Naive thymus-derived CD4-positive, alpha-beta T cell (primary cell): ENCODE measurements at regions not wholly inside any gene's neighbourhood (a gene's known extent, or its start where the extent isn't known, plus 50 kb on each side); places are given as distances from the start of the nearest gene placed in this dataset.

Source experiments
- ATAC-seq: fragments of 150-1000 bp; cut with Tn5 transposase; 2 replicates; pipeline ENCODE4 v1.10.0; 2021; ENCODE audit warnings: mild to moderate bottlenecking, moderate library complexity
- CTCF ChIA-PET: fragments of 350-600 bp; sonication (Branson Sonifier 250); formaldehyde crosslinking; loops from one replicate; lab custom pipeline; 2021; ENCODE audit warnings: antibody characterized with exemption; lab: Charles Lee
- POLR2A ChIA-PET: fragments of 350-600 bp; sonication (Branson Sonifier 250); formaldehyde crosslinking; loops from one replicate; lab custom pipeline; 2021; ENCODE audit warnings: antibody characterized with exemption, inconsistent platforms; lab: Charles Lee
- DNase-seq, 9 donors: peaks; one replicate each; pipeline versions ENCODE4 v3.0.0 to v3.0.0-alpha.2; 2020 to 2022; ENCODE audit warnings: mixed read lengths in 1 of 9
- H3K27ac ChIP-seq: one replicate; pipeline ENCODE4 v1.7.0; 2013; ENCODE audit warnings: mild to moderate bottlenecking, low read depth, low read length, moderate library complexity
- H3K27me3 ChIP-seq, 2 donors: one replicate each; pipeline ENCODE4 v1.7.0; 2013; ENCODE audit warnings: low read length in 2 of 2, mild to moderate bottlenecking in 2 of 2, moderate library complexity in 2 of 2; ENCODE audit not compliant: control insufficient read depth in 2 of 2, insufficient read depth in 2 of 2
- H3K36me3 ChIP-seq, 3 experiments: 1 replicate in 2 of 3; 2 replicates in 1 of 3; pipeline ENCODE4 v1.7.0; 2013; ENCODE audit warnings: low read length in 3 of 3, mild to moderate bottlenecking in 3 of 3, moderate library complexity in 1 of 3; ENCODE audit not compliant: insufficient read depth in 3 of 3, control insufficient read depth in 2 of 3
- H3K4me1 ChIP-seq, 2 donors: one replicate each; pipeline ENCODE4 v1.7.0; 2013; ENCODE audit warnings: low read length in 2 of 2, mild to moderate bottlenecking in 2 of 2, moderate library complexity in 1 of 2; ENCODE audit not compliant: control insufficient read depth in 2 of 2, insufficient read depth in 2 of 2
- H3K4me3 ChIP-seq: 2 replicates; pipeline ENCODE4 v1.7.0; 2013; ENCODE audit warnings: mild to moderate bottlenecking, low read length
- H3K9me3 ChIP-seq, 3 experiments: 1 replicate in 2 of 3; 2 replicates in 1 of 3; pipeline ENCODE4 v1.7.0; 2013; ENCODE audit warnings: low read length in 3 of 3; ENCODE audit not compliant: control insufficient read depth in 2 of 3
- H3K27ac Mint-ChIP-seq, 9 donors: one replicate each; pipeline ENCODE4 v1.8.0; 2020 to 2022; ENCODE audit warnings: mixed read lengths in 9 of 9, mild to moderate bottlenecking in 8 of 9, moderate library complexity in 5 of 9, inconsistent platforms in 2 of 9
- H3K27me3 Mint-ChIP-seq, 5 donors: one replicate each; pipeline ENCODE4 v1.8.0; 2021 to 2022; ENCODE audit warnings: mixed read lengths in 5 of 5, mild to moderate bottlenecking in 1 of 5
- H3K36me3 Mint-ChIP-seq, 5 donors: one replicate each; pipeline ENCODE4 v1.8.0; 2020 to 2022; ENCODE audit warnings: mixed read lengths in 5 of 5, mild to moderate bottlenecking in 3 of 5, inconsistent platforms in 1 of 5
- H3K4me1 Mint-ChIP-seq, 7 donors: one replicate each; pipeline ENCODE4 v1.8.0; 2020 to 2022; ENCODE audit warnings: mixed read lengths in 7 of 7, mild to moderate bottlenecking in 3 of 7, inconsistent platforms in 1 of 7
- H3K4me3 Mint-ChIP-seq, 10 donors: one replicate each; pipeline ENCODE4 v1.8.0; 2020 to 2022; ENCODE audit warnings: mild to moderate bottlenecking in 10 of 10, mixed read lengths in 10 of 10, moderate library complexity in 6 of 10, inconsistent platforms in 2 of 10
- H3K9me3 Mint-ChIP-seq, 11 donors: one replicate each; pipeline ENCODE4 v1.8.0; 2020 to 2022; ENCODE audit warnings: mixed read lengths in 11 of 11, mild to moderate bottlenecking in 4 of 11, inconsistent platforms in 1 of 11, moderate library complexity in 1 of 11
- intact Hi-C, 2 donors: fragments of 100-400 bp; cut with micrococcal nuclease; formaldehyde crosslinking; loops; one replicate each; pipeline ENCODE4 v1.15.1; 2023

DNA sequence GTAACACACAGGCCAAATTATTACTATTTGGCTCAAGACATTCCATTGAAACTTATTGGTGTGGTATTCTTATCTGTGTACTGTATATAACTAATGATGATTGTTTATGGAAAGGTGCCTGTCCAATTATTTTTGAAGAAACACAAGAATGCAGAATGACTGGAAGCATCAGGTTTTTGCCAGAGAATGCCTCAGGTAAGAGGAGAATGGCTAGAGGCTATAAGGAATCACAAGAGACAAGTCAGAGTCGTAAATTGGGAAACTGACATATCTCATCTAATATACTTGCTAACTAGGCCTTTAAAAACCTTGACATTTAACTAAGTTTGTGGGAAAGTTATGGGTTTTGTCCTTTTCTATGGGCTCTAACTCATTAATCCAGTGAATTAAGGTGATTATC lies 69.3 kb upstream of the TTC29 start:
- CTCF ChIA-PET: interaction anchor here (2.2 kb wide), 1 partner anchor 82 kb away, joined by 7 read pairs; no protein-coding TSS in a partner anchor
- POLR2A ChIA-PET: no interaction called here
- Mint-ChIP-seq H3K4me3 (no peak overlapping the region), H3K4me1 (no peaks in the 10 kb centered on the region), H3K27ac (no peak overlapping the region), H3K27me3 (peaks cover 0 to 5% (median 0%) of the 10 kb centered on the region in 5 donors), H3K9me3 (no peaks in the 10 kb centered on the region), H3K36me3 (no peaks in the 10 kb centered on the region)
- ATAC-seq (no peak), DNase-seq (no peak)
- Histone ChIP-seq H3K9me3 (no peaks in the 10 kb centered on the region), H3K4me1 (no peaks in the 10 kb centered on the region), H3K36me3 (no peaks in the 10 kb centered on the region), H3K27ac (no peak overlapping the region), H3K27me3 (no peaks in the 10 kb centered on the region), H3K4me3 (no peak overlapping the region)
- intact Hi-C loops: loop anchor here in 1 of 2 donors (5.0 kb wide), 2 partner anchors 673 to 852 kb away; no protein-coding TSS in a partner anchor

GRCh38 chr4:147015491-147015890 lies 69.8 kb upstream of the TTC29 start:
- Histone ChIP-seq H3K27me3 (no peaks in the 10 kb centered on the region), H3K4me3 (no peak overlapping the region), H3K27ac (no peak overlapping the region), H3K9me3 (no peaks in the 10 kb centered on the region), H3K4me1 (no peaks in the 10 kb centered on the region), H3K36me3 (no peaks in the 10 kb centered on the region)
- Mint-ChIP-seq H3K27me3 (peaks cover 0 to 5% (median 0%) of the 10 kb centered on the region in 5 donors), H3K4me3 (no peak overlapping the region), H3K36me3 (no peaks in the 10 kb centered on the region), H3K4me1 (no peaks in the 10 kb centered on the region), H3K9me3 (no peaks in the 10 kb centered on the region), H3K27ac (no peak overlapping the region)
- DNase-seq (no peak), ATAC-seq (no peak)
- CTCF ChIA-PET: interaction anchor here (2.2 kb wide), 1 partner anchor 82 kb away, joined by 7 read pairs; no protein-coding TSS in a partner anchor
- intact Hi-C loops: loop anchor here in 1 of 2 donors (5.0 kb wide), 2 partner anchors 673 to 852 kb away; no protein-coding TSS in a partner anchor
- POLR2A ChIA-PET: no interaction called here

- Mint-ChIP-seq H3K27ac (no peak overlapping the region), H3K36me3 (no peaks in the 10 kb centered on the region), H3K9me3 (no peaks in the 10 kb centered on the region), H3K4me3 (no peak overlapping the region), H3K4me1 (no peaks in the 10 kb centered on the region), H3K27me3 (peaks cover 0 to 5% (median 0%) of the 10 kb centered on the region in 5 donors)
- Histone ChIP-seq H3K4me3 (no peak overlapping the region), H3K27ac (no peak overlapping the region), H3K4me1 (no peaks in the 10 kb centered on the region), H3K9me3 (no peaks in the 10 kb centered on the region), H3K27me3 (no peaks in the 10 kb centered on the region), H3K36me3 (no peaks in the 10 kb centered on the region)
- DNase-seq (no peak), ATAC-seq (no peak)
- intact Hi-C loops: loop anchor here in 1 of 2 donors (5.0 kb wide), 2 partner anchors 675 to 850 kb away; no protein-coding TSS in a partner anchor
- POLR2A ChIA-PET: no interaction called here
- CTCF ChIA-PET: interaction anchor here (1.5 kb wide), 1 partner anchor 80 kb away, joined by 4 read pairs; no protein-coding TSS in a partner anchor
Measured at GRCh38 chr4:147017081-147017480, 71.4 kb upstream of the TTC29 start.

DNA sequence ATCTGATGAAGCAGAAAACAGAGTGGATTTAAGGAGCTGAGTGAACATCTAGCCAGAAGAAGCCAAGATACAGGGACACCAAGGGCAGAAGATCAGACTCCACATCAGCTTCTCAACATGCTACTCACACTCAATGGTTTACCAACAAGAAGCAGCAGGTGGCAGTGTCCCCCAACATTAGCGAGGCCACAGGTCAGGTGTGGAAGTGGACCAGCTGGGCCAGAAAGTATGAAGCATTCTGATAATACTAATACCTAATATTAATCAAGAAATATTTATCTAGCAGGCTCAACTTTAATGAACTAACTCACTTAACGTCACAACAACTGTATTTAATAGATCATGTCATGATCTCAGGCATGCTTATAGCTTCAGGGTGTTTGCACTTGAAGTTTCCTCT lies 73.4 kb upstream of the TTC29 start:
- Mint-ChIP-seq H3K27ac (no peak overlapping the region), H3K9me3 (no peaks in the 10 kb centered on the region), H3K4me1 (no peaks in the 10 kb centered on the region), H3K36me3 (no peaks in the 10 kb centered on the region), H3K27me3 (peaks cover 0 to 5% (median 0%) of the 10 kb centered on the region in 5 donors), H3K4me3 (no peak overlapping the region)
- H3K36me3 ChIP-seq: no peaks in the 10 kb centered on the region
- ChIA-PET CTCF (interaction anchor here (0.5 to 1.7 kb wide), 4 partner anchors 10 to 859 kb away, joined by 3 to 22 read pairs (median 4); no protein-coding TSS in a partner anchor), POLR2A (no interaction called here)
- no peak overlapping the region for H3K27ac ChIP-seq
- intact Hi-C loops: loop anchor here (1.0 to 5.0 kb wide), 5 partner anchors 78 to 848 kb away; no protein-coding TSS in a partner anchor
- no peaks in the 10 kb centered on the region for H3K9me3 ChIP-seq
- H3K4me1 ChIP-seq: no peaks in the 10 kb centered on the region
- H3K27me3 ChIP-seq: no peaks in the 10 kb centered on the region
- no peak overlapping the region for H3K4me3 ChIP-seq
- peak in 8 of 9 donors; percentile 18 to 41 (median 40) for DNase-seq
- ATAC-seq: peak; percentile 37

DNA sequence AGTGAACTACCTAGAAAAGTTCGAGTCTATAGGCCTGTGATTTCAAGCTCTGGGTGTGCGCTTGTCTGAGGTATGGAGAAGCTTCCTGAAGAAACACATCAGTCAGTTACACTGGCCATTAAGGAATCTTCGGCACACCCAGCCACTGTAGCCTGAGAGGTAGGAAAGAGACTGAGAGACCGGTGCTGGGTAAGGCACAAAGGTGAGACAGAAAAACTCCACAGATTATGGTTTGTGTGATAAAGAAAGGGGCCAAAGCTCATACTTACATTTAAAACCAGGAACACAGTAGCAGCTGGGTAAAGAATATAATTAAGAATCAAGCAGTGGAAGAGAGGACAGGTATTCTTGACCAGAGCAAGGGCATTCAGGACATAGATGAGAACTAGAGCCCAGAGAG lies 74.8 kb upstream of the TTC29 start:
- Histone ChIP-seq H3K4me1 (no peaks in the 10 kb centered on the region), H3K27ac (no peak overlapping the region), H3K36me3 (no peaks in the 10 kb centered on the region), H3K4me3 (no peak overlapping the region), H3K27me3 (no peaks in the 10 kb centered on the region), H3K9me3 (no peaks in the 10 kb centered on the region)
- intact Hi-C loops: no loop called here
- ChIA-PET CTCF (interaction anchor here (1.2 to 5.0 kb wide), 2 partner anchors 74 to 77 kb away, joined by 4 to 21 read pairs; no protein-coding TSS in a partner anchor), POLR2A (no interaction called here)
- Mint-ChIP-seq H3K27ac (peak overlapping the region in 1 of 9 donors; percentile 4), H3K4me1 (no peaks in the 10 kb centered on the region), H3K4me3 (no peak overlapping the region), H3K27me3 (peaks cover 0 to 5% (median 0%) of the 10 kb centered on the region in 5 donors), H3K9me3 (no peaks in the 10 kb centered on the region), H3K36me3 (no peaks in the 10 kb centered on the region)
- DNase-seq: no peak
- ATAC-seq: no peak

- DNase-seq (no peak), ATAC-seq (no peak)
- H3K27me3 ChIP-seq: no peaks in the 10 kb centered on the region
- no peak overlapping the region for H3K4me3 Mint-ChIP-seq
- no peaks in the 10 kb centered on the region for H3K27me3 Mint-ChIP-seq
- no peaks in the 10 kb centered on the region for H3K36me3 Mint-ChIP-seq
- H3K4me1 Mint-ChIP-seq: no peaks in the 10 kb centered on the region
- CTCF ChIA-PET: no interaction called here
- POLR2A ChIA-PET: no interaction called here
- no peaks in the 10 kb centered on the region for H3K9me3 ChIP-seq
- no peak overlapping the region for H3K4me3 ChIP-seq
- no peaks in the 10 kb centered on the region for H3K36me3 ChIP-seq
- H3K27ac Mint-ChIP-seq: no peak overlapping the region
- H3K27ac ChIP-seq: no peak overlapping the region
- no peaks in the 10 kb centered on the region for H3K9me3 Mint-ChIP-seq
- intact Hi-C loops: no loop called here
- H3K4me1 ChIP-seq: no peaks in the 10 kb centered on the region
Measured at GRCh38 chr4:147025042-147025441, 79.4 kb upstream of the TTC29 start.

GRCh38 chr4:147029296-147029695 lies 83.6 kb upstream of the TTC29 start:
- Histone ChIP-seq H3K27me3 (no peaks in the 10 kb centered on the region), H3K4me1 (no peaks in the 10 kb centered on the region), H3K4me3 (no peak overlapping the region), H3K36me3 (no peaks in the 10 kb centered on the region), H3K9me3 (no peaks in the 10 kb centered on the region), H3K27ac (no peak overlapping the region)
- no peak overlapping the region for H3K4me3 Mint-ChIP-seq
- no peaks in the 10 kb centered on the region for H3K36me3 Mint-ChIP-seq
- peaks cover 0 to 5% (median 0%) of the 10 kb centered on the region in 5 donors for H3K27me3 Mint-ChIP-seq
- DNase-seq (no peak), ATAC-seq (no peak)
- no peaks in the 10 kb centered on the region for H3K9me3 Mint-ChIP-seq
- intact Hi-C loops: no loop called here
- H3K27ac Mint-ChIP-seq: no peak overlapping the region
- ChIA-PET CTCF (no interaction called here), POLR2A (no interaction called here)
- no peaks in the 10 kb centered on the region for H3K4me1 Mint-ChIP-seq
